Loucy (cell line): ENCODE measurements at regions not wholly inside any gene's neighbourhood (a gene's known extent, or its start where the extent isn't known, plus 50 kb on each side); places are given as distances from the start of the nearest gene placed in this dataset.

Source experiments
- CTCF ChIP-seq: fragments of 200-600 bp; sonication (generic); conservative IDR thresholded peaks from 2 replicates; pipeline ENCODE4 v1.5.1; 2014; ENCODE audit warnings: mild to moderate bottlenecking, antibody characterized with exemption, low read length
- EZH2phosphoT487 ChIP-seq: fragments of 200-600 bp; IDR thresholded peaks from 2 replicates; pipeline ENCODE4 v1.6.1; 2018; ENCODE audit warnings: antibody characterized with exemption, mild to moderate bottlenecking, moderate library complexity, borderline replicate concordance

DNA sequence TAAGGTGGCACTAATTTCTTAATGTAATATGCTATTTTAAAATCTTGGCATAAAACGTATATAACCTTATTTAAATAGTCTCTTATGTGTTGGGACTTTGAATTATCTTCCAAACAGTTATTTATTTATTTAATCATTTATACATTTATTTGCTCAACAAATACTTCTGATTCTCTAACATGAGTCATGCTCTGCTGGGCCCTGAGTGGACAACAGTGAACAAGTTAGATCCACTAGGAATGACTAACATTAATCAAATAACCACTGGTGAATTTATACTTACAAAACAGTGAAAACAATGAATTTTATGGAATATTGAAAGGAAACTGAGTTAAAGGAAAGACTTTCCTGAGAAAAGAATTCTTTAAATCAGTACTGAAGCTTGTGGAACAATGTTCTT is 1257.2 kb upstream of the CHAC2 start:
- TF ChIP-seq CTCF (no peak), EZH2phosphoT487 (no peak)
